ENCODE measurements at regions not wholly inside any gene's neighbourhood (a gene's known extent, or its start where the extent isn't known, plus 50 kb on each side); places are given as distances from the start of the nearest gene placed in this dataset.
A peak's percentile ranks its signal among the peaks of the same experiment; 100 is the strongest.

DNA sequence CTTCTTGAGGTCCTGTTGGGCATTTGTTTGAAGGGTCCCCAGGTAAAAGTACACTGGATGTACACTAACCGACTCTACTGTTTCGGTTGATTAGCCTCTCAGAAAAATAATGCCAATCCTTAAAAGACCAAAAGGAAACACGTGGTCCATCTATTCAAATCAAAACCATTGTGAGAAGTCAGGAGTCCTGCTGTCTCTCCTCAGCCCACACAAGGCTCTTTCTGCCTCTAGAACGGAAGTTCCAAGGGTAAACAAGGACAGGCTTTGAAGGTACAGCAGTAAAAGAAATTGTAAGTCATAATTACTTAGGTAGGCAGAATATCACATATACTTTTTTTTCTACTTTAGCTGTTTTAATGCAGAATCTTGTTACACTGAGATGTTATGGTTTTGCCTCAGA, 71.7 kb upstream of the TPK1 start:
- Histone ChIP-seq H3K9me3 (ENCODE audit: control insufficient read depth, insufficient read depth, low read length) (no peaks in the 10 kb centered on the region), H3K36me3 (ENCODE audit: control insufficient read depth, low read length) (no peaks in the 10 kb centered on the region), H3K9me2 (replicated peaks; ENCODE audit: control insufficient read depth, low read length) (no peaks in the 10 kb centered on the region), H3K79me2 (ENCODE audit: control insufficient read depth, low read length) (no peaks in the 10 kb centered on the region), H3F3A (ENCODE audit: control insufficient read depth, insufficient read depth) (no peaks in the 10 kb centered on the region), H3K27me3 (ENCODE audit: control insufficient read depth, low read length) (no peaks in the 10 kb centered on the region), H3K4me3 (ENCODE audit: low read length) (no peak overlapping the region), H3K4me1 (ENCODE audit: control insufficient read depth, low read length) (peaks cover 14% of the 10 kb centered on the region), H3K27ac (ENCODE audit: low read depth, low read length) (no peak overlapping the region), H4K20me1 (ENCODE audit: control insufficient read depth, insufficient read depth, low read depth, low read length) (no peaks in the 10 kb centered on the region), H3K4me2 (ENCODE audit: low read length) (0 out of 2 replicates have a peak overlapping the region, but pooled peaks have one; percentile 4)
- no peak for TF ChIP-seq EZH2phosphoT487 (IDR thresholded peaks at IDR 0.05; ENCODE audit: borderline replicate concordance, low read length)
- TF ChIP-seq, protein P1, sequence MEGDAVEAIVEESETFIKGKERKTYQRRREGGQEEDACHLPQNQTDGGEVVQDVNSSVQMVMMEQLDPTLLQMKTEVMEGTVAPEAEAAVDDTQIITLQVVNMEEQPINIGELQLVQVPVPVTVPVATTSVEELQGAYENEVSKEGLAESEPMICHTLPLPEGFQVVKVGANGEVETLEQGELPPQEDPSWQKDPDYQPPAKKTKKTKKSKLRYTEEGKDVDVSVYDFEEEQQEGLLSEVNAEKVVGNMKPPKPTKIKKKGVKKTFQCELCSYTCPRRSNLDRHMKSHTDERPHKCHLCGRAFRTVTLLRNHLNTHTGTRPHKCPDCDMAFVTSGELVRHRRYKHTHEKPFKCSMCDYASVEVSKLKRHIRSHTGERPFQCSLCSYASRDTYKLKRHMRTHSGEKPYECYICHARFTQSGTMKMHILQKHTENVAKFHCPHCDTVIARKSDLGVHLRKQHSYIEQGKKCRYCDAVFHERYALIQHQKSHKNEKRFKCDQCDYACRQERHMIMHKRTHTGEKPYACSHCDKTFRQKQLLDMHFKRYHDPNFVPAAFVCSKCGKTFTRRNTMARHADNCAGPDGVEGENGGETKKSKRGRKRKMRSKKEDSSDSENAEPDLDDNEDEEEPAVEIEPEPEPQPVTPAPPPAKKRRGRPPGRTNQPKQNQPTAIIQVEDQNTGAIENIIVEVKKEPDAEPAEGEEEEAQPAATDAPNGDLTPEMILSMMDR (IDR thresholded peaks at IDR 0.05; ENCODE audit: low read depth, low read length, poor library complexity, severe bottlenecking) = no peak

DNA sequence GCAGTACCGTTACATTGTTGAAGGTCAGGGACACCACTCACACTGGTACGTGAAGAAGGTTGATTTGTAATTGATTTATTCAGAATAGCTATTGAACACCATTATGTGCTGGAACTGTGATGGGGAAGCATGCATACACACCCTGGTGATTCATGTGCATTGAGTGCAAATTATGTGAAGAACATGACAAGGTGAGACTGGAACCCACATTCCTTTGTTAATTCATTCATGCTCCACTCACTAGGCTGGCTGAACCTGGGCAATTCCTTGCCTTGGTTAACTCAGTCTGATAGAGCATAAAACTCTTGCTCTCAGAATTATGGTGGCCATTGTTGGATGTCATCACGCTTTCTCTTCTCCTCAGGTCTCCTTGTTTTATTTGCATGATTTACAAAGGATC, 67.3 kb upstream of the TPK1 start:
- Histone ChIP-seq H4K20me1 (ENCODE audit: control insufficient read depth, insufficient read depth, low read depth, low read length) (no peaks in the 10 kb centered on the region), H3K79me2 (ENCODE audit: control insufficient read depth, low read length) (no peaks in the 10 kb centered on the region), H3K9me3 (ENCODE audit: control insufficient read depth, insufficient read depth, low read length) (no peaks in the 10 kb centered on the region), H3K4me3 (ENCODE audit: low read length) (no peak overlapping the region), H3K36me3 (ENCODE audit: control insufficient read depth, low read length) (no peaks in the 10 kb centered on the region), H3K9me2 (replicated peaks; ENCODE audit: control insufficient read depth, low read length) (no peaks in the 10 kb centered on the region), H3K27ac (ENCODE audit: low read depth, low read length) (no peak overlapping the region), H3K27me3 (ENCODE audit: control insufficient read depth, low read length) (no peaks in the 10 kb centered on the region), H3F3A (ENCODE audit: control insufficient read depth, insufficient read depth) (no peaks in the 10 kb centered on the region), H3K4me2 (ENCODE audit: low read length) (no peak overlapping the region), H3K4me1 (ENCODE audit: control insufficient read depth, low read length) (peaks cover 10% of the 10 kb centered on the region)
- TF ChIP-seq, protein P1 (IDR thresholded peaks at IDR 0.05; ENCODE audit: low read depth, low read length, poor library complexity, severe bottlenecking) = no peak
- no peak for TF ChIP-seq EZH2phosphoT487 (IDR thresholded peaks at IDR 0.05; ENCODE audit: borderline replicate concordance, low read length)

GRCh38 chr7:144892761-144893160, 56.9 kb upstream of the TPK1 start:
- no peaks in the 10 kb centered on the region for H3K27me3 ChIP-seq (ENCODE audit: control insufficient read depth, low read length)
- H3K4me2 ChIP-seq (ENCODE audit: low read length) = no peak overlapping the region
- no peaks in the 10 kb centered on the region for H3K9me3 ChIP-seq (ENCODE audit: control insufficient read depth, insufficient read depth, low read length)
- H3F3A ChIP-seq (ENCODE audit: control insufficient read depth, insufficient read depth) = no peaks in the 10 kb centered on the region
- no peaks in the 10 kb centered on the region for H3K79me2 ChIP-seq (ENCODE audit: control insufficient read depth, low read length)
- H3K4me3 ChIP-seq (ENCODE audit: low read length) = no peak overlapping the region
- TF ChIP-seq, protein P1 (IDR thresholded peaks at IDR 0.05; ENCODE audit: low read depth, low read length, poor library complexity, severe bottlenecking) = no peak
- no peak for TF ChIP-seq EZH2phosphoT487 (IDR thresholded peaks at IDR 0.05; ENCODE audit: borderline replicate concordance, low read length)
- H3K27ac ChIP-seq (ENCODE audit: low read depth, low read length) = no peak overlapping the region
- no peaks in the 10 kb centered on the region for H3K36me3 ChIP-seq (ENCODE audit: control insufficient read depth, low read length)
- no peaks in the 10 kb centered on the region for H3K4me1 ChIP-seq (ENCODE audit: control insufficient read depth, low read length)
- H4K20me1 ChIP-seq (ENCODE audit: control insufficient read depth, insufficient read depth, low read depth, low read length) = no peaks in the 10 kb centered on the region
- no peaks in the 10 kb centered on the region for H3K9me2 ChIP-seq (replicated peaks; ENCODE audit: control insufficient read depth, low read length)
